GM20000 (cell line): ENCODE measurements at regions not wholly inside any gene's neighbourhood (a gene's known extent, or its start where the extent isn't known, plus 50 kb on each side); places are given as distances from the start of the nearest gene placed in this dataset.
A peak's percentile ranks its signal among the peaks of the same experiment; 100 is the strongest.
"Not testable (repeated sequence)": the region's sequence is repeated elsewhere in the genome, so short reads cannot be mapped to it uniquely, and the experiment has no call there.

Experiments
- DNase-seq: peaks from one replicate; pipeline ENCODE4 v3.0.0; 2012; ENCODE audit warnings: low spot score
- TF ChIP-seq, protein P1 (sequence below): IDR thresholded peaks from 2 replicates; pipeline ENCODE4 v1.5.1; 2012; ENCODE audit warnings: mild to moderate bottlenecking, control low read depth; ENCODE audit errors: extremely low read depth, missing control alignments

DNA sequence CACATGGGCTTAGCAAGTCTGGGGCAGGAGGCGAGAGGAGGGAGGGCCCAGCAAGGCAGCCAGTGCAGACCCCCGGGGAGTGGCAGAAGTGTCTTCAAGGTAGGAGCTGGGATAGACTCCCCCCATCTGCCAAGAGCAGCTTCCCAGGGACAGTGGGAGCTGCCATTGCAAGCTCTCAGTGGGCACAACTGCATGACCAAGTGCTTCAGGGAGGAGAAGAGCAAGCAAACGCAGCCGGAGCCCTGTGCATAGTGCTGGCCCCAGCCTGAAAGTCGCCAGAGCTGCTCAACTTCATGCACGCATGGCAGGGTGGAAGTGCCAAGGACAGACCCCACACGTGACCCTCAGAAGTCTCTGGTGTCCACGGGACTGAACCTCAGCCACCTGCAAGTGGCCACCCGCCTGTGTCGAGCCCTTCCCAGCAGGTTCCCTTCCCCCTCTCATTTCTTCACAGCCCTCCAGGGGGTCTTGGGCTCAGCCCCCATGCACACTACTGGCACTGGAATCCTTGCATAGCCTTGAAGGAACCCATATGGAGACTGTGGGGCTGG, 89.4 kb downstream of the PLXNA1 start:
- no peak for DNase-seq
- TF ChIP-seq, protein P1, sequence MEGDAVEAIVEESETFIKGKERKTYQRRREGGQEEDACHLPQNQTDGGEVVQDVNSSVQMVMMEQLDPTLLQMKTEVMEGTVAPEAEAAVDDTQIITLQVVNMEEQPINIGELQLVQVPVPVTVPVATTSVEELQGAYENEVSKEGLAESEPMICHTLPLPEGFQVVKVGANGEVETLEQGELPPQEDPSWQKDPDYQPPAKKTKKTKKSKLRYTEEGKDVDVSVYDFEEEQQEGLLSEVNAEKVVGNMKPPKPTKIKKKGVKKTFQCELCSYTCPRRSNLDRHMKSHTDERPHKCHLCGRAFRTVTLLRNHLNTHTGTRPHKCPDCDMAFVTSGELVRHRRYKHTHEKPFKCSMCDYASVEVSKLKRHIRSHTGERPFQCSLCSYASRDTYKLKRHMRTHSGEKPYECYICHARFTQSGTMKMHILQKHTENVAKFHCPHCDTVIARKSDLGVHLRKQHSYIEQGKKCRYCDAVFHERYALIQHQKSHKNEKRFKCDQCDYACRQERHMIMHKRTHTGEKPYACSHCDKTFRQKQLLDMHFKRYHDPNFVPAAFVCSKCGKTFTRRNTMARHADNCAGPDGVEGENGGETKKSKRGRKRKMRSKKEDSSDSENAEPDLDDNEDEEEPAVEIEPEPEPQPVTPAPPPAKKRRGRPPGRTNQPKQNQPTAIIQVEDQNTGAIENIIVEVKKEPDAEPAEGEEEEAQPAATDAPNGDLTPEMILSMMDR = no peak

DNA sequence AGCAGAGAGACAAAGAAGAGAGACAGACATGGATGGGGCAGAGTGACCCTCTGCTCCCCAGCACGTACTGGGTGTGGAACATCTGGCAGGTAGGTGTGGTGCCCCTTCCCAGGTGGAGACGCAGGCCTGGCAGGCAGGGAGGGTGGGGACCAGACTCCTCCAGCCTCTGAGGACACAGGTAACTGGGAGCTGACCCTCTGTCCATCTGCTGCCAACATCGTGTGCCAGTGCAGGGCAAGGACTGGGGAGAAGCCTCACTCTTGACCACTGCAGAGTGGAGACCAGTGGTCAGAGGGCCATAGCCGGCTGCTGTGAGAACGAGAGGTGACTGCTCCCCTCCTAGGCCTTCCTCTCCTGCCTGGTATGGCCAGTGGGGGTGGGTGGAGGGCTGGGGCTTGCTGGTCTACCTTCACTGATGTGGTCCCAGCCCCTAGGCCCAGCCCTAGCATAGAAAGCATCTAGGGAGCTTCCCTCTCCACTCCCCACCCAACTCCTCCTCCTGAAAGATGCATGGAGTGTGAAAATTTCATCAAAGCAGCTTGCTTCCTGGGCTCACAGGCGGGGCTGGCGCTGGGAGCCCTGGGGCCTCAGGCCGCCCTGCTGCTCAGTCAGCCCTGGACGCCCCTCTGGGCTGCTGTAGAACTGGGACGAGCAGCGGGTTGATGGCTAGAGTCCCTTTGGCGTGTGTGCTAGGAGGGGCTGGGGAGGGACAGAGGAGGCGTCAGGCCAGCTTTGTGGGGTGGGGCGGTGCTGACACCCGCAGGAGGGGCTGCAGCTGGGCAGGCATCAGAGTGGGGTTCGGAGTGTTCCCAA, 90.3 kb downstream of the PLXNA1 start:
- DNase-seq = no peak
- TF ChIP-seq, protein P1 = no peak

DNA sequence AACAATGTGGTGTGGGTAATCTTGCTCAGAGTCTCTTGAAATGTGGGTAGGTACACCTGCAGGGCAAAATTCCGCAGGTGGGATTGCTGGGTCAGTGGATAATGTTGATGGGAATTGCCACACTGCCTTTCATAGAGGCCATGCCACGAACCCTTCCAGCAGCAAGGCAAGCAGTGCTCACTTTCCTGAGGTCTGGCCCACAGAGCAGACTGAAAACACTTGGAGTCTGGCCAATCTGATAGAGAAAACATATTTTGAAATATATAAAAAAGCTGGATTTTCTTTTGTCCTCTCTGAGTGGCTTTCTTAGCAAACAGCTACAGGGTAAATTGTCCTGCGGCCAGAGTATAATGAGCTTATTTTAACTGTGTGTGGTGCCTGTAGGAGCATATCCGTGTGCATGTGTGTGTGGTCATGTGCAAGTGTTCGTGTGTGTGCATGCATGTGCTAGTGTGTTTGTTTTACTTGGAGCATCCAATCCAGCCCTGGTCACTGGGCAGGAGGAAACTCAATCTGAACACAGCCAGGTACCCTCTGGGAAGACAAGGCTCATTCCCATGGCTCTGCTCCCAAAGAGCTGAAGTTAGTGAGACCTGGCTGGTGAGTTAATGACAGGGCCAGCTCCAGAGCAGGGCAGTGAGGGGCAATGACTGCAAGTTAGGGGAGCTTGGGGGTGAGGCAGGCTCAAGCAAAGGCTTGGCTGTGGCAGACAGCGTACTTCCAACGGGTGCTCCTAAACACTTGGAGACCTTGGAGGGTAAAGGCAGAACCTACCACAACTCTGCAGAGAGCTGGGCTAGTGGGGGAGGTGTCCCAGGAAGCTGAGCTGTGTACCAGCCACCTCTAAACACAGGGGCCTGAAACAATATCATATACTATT, 91.3 kb downstream of the PLXNA1 start:
- no peak for DNase-seq
- TF ChIP-seq, protein P1 = no peak

DNA sequence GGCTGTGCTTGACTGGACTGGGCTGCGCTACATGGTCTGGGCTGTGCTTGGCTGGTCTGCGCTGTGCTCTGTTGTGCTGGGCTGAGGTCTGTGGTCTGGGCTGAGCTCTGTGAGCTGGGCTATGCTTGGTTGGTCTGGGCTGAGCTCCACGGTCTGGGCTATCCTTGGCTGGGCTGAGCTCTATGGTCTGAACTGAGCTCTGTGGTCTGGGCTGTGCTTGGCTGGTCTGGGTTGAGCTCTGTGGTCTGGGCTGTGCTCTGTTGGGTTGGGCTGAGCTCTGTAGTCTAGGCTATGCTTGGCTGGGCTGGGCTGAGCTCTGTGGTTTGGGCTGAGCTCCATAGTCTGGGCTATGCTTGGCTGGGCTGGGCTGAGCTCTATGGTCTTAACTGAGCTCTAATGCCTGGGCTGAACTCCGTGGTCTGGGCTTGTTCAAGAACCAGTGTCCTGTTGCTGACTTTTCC, 92.0 kb downstream of the PLXNA1 start:
- TF ChIP-seq, protein P1 = no peak
- DNase-seq = peak; percentile 44

DNA sequence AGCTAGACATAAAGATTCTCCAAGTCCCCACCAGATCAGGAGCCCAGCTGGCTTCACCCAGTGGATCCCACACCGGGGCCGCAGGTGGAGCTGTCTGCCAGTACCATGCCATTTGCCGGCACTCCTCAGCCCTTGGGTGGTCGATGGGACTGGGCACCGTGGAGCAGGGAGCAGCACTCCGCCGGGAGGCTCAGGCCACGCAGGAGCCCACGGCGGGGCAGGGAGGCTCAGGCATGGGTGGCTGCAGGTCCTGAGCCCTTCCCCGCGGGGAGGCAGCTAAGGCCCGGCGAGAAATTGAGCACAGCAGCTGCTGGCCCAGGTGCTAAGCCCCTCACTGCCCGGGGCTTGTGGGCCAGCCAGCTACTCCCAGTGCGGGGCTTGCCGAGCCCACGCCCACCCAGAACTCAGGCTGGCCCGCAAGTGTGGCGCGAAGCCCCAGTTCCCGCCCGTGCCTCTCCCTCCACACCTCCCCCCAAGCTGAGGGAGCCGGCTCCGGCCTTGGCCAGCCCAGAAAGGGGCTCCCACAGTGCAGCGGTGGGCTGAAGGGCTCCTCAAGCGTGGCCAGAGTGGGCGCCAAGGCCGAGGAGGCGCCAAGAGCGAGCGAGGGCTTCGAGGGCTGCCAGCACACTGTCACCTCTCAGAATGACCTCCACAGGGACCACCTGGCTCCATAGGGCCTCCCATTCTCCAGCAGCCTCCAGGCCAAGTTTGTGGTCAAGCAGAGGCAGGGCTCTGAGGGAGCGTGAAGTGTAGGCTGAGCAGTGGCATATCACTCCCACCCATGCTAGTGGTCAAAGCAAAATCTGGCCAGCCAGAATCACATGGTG, 93.5 kb downstream of the PLXNA1 start:
- not testable (repeated sequence) for DNase-seq

DNA sequence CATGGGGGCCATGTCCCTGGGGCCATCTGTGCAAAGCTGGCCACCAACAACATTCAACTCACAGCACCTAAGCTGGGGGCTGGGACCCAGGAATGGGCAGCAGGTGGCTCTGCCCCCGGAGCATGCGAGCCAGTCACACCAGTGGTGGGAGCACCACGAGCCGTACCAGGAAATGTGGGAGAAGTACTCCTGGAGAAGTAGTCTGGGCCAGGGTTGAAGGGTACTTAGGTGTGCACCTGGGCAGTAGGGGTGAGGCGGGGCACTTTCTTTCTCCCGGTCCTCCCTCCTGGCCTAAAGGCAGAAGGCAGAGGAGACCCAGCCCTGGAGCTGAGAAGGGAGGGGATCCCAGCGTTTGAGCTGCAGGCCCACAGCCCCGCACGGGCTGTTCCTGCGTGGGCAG, 94.2 kb downstream of the PLXNA1 start:
- DNase-seq = no peak

DNA sequence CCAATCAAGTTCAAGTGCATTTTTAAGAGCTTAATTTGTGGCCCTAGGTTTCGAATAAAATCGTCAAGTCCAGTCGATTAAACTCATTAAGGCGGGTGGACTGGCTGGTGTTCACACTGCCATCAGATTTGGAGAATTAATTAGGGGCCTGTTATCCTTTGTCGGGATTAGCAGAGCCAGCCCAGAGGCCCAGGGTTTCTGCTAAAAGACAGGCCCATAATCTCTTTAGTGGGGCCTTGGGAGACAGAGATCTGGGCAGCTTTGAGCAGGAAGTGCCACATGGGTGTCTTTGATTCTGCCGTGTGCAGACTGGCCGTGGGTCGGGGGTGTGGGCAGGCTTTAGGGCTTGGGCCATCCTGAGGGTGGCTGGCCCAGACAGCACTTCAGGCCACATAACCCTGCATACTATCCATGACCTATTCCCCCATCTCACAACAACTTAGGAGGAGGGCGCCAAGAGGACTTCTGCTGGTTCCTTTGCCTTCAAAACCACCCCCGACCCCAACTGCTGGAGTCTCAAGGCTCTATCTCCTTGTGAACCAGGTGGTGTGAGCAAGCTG, 94.7 kb downstream of the PLXNA1 start:
- TF ChIP-seq, protein P1 = no peak
- no peak for DNase-seq

More for the DNA sequence above, 94.2 kb downstream of the PLXNA1 start:
- TF ChIP-seq, protein P1 = no peak
